Stomach (tissue), 8 donors: ENCODE measurements at regions not wholly inside any gene's neighbourhood (a gene's known extent, or its start where the extent isn't known, plus 50 kb on each side); places are given as distances from the start of the nearest gene placed in this dataset.

Source experiments
- DNase-seq, 2 donors: peaks; one replicate each; pipeline versions ENCODE4 v3.0.0 to v3.0.0-alpha.2; 2013 to 2019
- H3K27ac ChIP-seq, 5 donors: fragments of 200-600 bp in 4 of 5; sonication (generic) in 4 of 5; one replicate each; pipeline ENCODE4 v1.5.1; 2013 to 2019; ENCODE audit warnings: mild to moderate bottlenecking in 1 of 5, moderate library complexity in 1 of 5
- H3K27me3 ChIP-seq, 3 donors: fragments of 200-600 bp; sonication (generic); one replicate each; pipeline ENCODE4 v1.5.1; 2017 to 2019; ENCODE audit warnings: mixed run types in 1 of 3
- H3K36me3 ChIP-seq, 4 donors: fragments of 200-600 bp; sonication (generic); 1 replicate in 3 of 4; 2 replicates in 1 of 4; pipeline ENCODE4 v1.5.1; 2016 to 2019
- H3K4me1 ChIP-seq, 4 donors: fragments of 200-600 bp; sonication (generic); one replicate each; pipeline ENCODE4 v1.5.1; 2016 to 2019
- H3K4me3 ChIP-seq, 4 donors: fragments of 200-600 bp; sonication (generic) in 3 of 4; one replicate each; pipeline ENCODE4 v1.5.1; 2016 to 2019; ENCODE audit warnings: mild to moderate bottlenecking in 1 of 4
- H3K9me3 ChIP-seq, 4 donors: fragments of 200-600 bp; sonication (generic); one replicate each; pipeline ENCODE4 v1.5.1; 2016 to 2019
- EP300 ChIP-seq: sonication (generic); formaldehyde crosslinking; IDR thresholded peaks from one replicate; pipeline ENCODE4 v1.6.1; 2017; ENCODE audit warnings: antibody characterized with exemption
- POLR2A ChIP-seq, 4 donors: fragments of 450-650 bp; IDR thresholded peaks; one replicate each; pipeline ENCODE4 v1.6.1; 2016; ENCODE audit warnings: antibody characterized with exemption in 4 of 4, control low read depth in 2 of 4, mild to moderate bottlenecking in 1 of 4, moderate library complexity in 1 of 4
- POLR2AphosphoS5 ChIP-seq, 3 donors: sonication (generic); formaldehyde crosslinking; IDR thresholded peaks; one replicate each; pipeline ENCODE4 v1.6.1; 2016; ENCODE audit warnings: antibody characterized with exemption in 3 of 3
- WGBS, 5 donors: extraction: QIAGEN DNeasy Blood & Tissue Kit in 3 of 5; methylation state at CpG; one replicate each; pipeline versions ENCODE4 v1.1.5 to v1.1.7; 2013 to 2018; 5-methylcytosine and 5-hydroxymethylcytosine counted together
- intact Hi-C: fragments of 100-400 bp; cut with DNase I; formaldehyde crosslinking; loops from one replicate; pipeline ENCODE4 v1.15.1; 2023; ENCODE audit warnings: low total_unique reads
- TF ChIP-seq, protein P1 (sequence below), 7 experiments: fragments of 450-650 bp in 4 of 7; fragments of 200-600 bp in 3 of 7; sonication (generic) in 3 of 7; IDR thresholded peaks; one replicate each; pipeline ENCODE4 v1.5.1; 2016 to 2019; ENCODE audit warnings: antibody characterized with exemption in 7 of 7, control low read depth in 2 of 7, mild to moderate bottlenecking in 1 of 7
- donor health status: healthy with polysubstance abuse.
- donor health status: Bipolar disorder and iron deficiency.
- donor health status: healthy.

DNA sequence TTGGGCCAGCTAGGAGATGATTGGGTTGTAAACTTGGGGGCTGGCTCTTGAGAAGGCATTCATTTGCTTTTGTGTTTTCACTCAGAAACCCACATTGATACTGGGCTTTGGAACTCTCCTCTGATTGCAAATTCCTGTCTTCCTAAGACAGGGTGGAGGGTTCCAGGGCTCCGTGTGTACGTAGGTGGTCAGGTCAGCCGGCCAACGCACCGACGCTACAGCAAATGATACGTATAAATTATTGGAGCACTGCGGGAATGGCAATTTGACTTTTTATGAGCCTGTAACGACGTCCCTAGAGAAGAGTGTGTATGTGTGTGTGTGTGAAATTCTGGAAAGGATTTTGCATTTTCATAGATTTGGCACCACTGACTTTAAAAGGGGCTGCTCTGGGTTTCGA lies 236.9 kb downstream of the SHOX start:
- Histone ChIP-seq H3K4me1 (no peaks in the 10 kb centered on the region), H3K4me3 (no peak overlapping the region), H3K27ac (no peak overlapping the region), H3K9me3 (peaks cover 0 to 51% (median 3%) of the 10 kb centered on the region in 4 donors), H3K27me3 (no peaks in the 10 kb centered on the region), H3K36me3 (no peaks in the 10 kb centered on the region)
- TF ChIP-seq, protein P1, sequence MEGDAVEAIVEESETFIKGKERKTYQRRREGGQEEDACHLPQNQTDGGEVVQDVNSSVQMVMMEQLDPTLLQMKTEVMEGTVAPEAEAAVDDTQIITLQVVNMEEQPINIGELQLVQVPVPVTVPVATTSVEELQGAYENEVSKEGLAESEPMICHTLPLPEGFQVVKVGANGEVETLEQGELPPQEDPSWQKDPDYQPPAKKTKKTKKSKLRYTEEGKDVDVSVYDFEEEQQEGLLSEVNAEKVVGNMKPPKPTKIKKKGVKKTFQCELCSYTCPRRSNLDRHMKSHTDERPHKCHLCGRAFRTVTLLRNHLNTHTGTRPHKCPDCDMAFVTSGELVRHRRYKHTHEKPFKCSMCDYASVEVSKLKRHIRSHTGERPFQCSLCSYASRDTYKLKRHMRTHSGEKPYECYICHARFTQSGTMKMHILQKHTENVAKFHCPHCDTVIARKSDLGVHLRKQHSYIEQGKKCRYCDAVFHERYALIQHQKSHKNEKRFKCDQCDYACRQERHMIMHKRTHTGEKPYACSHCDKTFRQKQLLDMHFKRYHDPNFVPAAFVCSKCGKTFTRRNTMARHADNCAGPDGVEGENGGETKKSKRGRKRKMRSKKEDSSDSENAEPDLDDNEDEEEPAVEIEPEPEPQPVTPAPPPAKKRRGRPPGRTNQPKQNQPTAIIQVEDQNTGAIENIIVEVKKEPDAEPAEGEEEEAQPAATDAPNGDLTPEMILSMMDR (IDR thresholded peaks at IDR 0.05), result no peak
- no peak for TF ChIP-seq POLR2AphosphoS5 (IDR thresholded peaks at IDR 0.05)
- TF ChIP-seq POLR2A (IDR thresholded peaks at IDR 0.05), result no peak
- TF ChIP-seq EP300, result no peak
- WGBS, 5 donors, result 73 to 83% (median 79%) methylated on average over 11 of the region's 11 CpGs
- intact Hi-C loops, result no loop called here
- DNase-seq, result no peak

DNA sequence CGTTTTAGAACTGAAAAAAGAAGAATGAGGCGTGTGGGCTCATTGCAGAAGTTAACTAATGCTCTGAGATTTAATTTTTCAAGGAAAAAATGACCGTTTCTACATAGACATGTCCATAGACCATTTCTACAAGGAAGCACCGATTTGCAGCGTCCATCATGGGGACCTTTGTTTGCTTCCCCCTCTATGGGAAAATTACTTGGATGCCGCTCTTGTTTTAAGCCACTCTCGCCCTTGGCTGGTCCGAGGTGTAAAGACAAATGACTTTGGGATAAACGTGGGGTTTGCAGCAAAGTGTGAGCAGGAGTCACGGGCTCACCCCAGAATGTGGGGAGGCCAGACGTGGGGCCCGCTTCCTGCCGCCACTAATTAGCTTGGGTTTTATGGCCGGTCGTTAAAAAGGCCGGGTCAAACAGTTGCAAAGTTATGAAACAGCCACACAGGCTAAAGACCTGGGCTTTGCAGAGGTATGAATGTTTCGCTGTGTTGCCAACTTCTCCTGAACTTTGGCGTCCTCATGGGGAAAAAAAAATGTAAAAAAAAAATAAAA lies 235.9 kb downstream of the SHOX start:
- 44 to 63% (median 58%) methylated on average over 18 of the region's 18 CpGs for WGBS, 5 donors
- Histone ChIP-seq H3K4me1 (no peaks in the 10 kb centered on the region), H3K27ac (no peak overlapping the region), H3K36me3 (no peaks in the 10 kb centered on the region), H3K4me3 (no peak overlapping the region), H3K9me3 (peaks cover 0 to 49% (median 3%) of the 10 kb centered on the region in 4 donors), H3K27me3 (no peaks in the 10 kb centered on the region)
- no peak for TF ChIP-seq EP300
- TF ChIP-seq POLR2A (IDR thresholded peaks at IDR 0.05), result no peak
- TF ChIP-seq POLR2AphosphoS5 (IDR thresholded peaks at IDR 0.05), result no peak
- TF ChIP-seq, protein P1 (IDR thresholded peaks at IDR 0.05), result no peak
- intact Hi-C loops, result no loop called here
- DNase-seq, result no peak

DNA sequence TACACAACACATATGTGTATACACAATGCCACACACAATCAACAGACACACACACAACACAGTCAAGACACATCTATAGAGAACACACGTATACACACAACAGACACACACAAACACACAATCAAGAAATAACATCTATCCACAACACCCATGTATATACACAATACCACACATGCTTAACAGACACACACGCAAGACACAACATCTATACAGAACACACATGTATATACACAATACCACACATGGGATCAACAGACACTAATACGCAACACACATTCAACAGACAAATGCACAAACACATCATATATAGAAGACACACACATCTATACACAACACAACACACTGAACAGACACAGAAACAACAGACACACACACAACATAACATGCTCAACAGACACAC lies 234.8 kb downstream of the SHOX start:
- no peak for TF ChIP-seq POLR2AphosphoS5 (IDR thresholded peaks at IDR 0.05)
- H3K27ac ChIP-seq, result no peak overlapping the region
- intact Hi-C loops, result no loop called here
- no peak for DNase-seq
- no peaks in the 10 kb centered on the region for H3K27me3 ChIP-seq
- H3K9me3 ChIP-seq, result peaks cover 0 to 52% (median 3%) of the 10 kb centered on the region in 4 donors
- 65 to 96% (median 78%) methylated on average over 3 of the region's 3 CpGs for WGBS, 5 donors
- H3K36me3 ChIP-seq, result no peaks in the 10 kb centered on the region
- no peak overlapping the region for H3K4me3 ChIP-seq
- H3K4me1 ChIP-seq, result no peaks in the 10 kb centered on the region

DNA sequence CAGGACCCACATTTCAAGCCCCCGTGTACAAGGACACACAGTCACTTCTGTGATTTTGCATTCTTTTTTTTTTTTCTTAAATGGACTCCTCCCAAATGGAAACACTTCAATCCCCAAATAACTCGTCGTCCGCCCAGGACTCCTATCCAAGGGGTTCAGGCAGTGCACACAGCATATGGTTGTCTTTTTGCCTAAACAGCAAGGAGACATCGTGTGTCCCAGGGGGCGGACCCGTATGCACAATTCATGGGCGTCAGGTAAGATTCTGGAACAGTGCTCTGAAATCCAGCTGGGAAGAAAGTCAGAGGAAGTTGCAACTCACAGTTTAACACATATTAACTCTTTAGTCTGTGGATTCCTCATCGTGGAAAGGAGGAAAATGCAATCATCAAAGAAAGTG lies 231.3 kb downstream of the SHOX start:
- Histone ChIP-seq H3K27me3 (no peaks in the 10 kb centered on the region), H3K27ac (no peak overlapping the region), H3K36me3 (no peaks in the 10 kb centered on the region), H3K9me3 (peaks cover 0 to 62% (median 9%) of the 10 kb centered on the region in 4 donors), H3K4me3 (no peak overlapping the region), H3K4me1 (no peaks in the 10 kb centered on the region)
- no peak for DNase-seq
- no peak for TF ChIP-seq POLR2A (IDR thresholded peaks at IDR 0.05)
- TF ChIP-seq POLR2AphosphoS5 (IDR thresholded peaks at IDR 0.05), result no peak
- TF ChIP-seq, protein P1 (IDR thresholded peaks at IDR 0.05), result no peak
- TF ChIP-seq EP300, result no peak
- 52 to 68% (median 64%) methylated on average over 9 of the region's 9 CpGs for WGBS, 5 donors
- intact Hi-C loops, result no loop called here

DNA sequence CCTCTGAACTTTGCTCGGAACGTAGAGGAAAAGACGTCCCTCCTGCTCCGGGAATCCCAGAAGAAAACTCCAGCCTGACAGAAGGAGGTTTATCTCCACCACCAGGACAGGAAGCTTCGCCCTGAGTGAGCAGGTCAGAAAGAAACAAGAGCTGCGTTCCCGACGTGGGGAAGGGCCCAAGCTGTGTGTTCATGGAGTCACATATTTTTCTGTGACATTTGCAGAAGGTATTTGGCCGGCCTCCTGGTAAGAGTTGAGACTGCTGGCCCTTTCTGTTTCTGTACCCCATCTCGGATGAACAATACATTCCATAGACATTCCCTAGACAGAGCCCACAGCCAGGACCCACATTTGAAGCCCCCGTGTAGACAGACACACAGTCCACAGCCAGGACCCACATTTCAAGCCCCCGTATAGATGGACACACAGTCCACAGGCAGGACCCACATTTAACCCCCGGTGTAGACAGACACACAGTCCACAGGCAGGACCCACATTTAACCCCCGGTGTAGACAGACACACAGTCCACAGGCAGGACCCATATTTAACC lies 230.8 kb downstream of the SHOX start:
- Histone ChIP-seq H3K27me3 (no peaks in the 10 kb centered on the region), H3K9me3 (peaks cover 0 to 65% (median 9%) of the 10 kb centered on the region in 4 donors), H3K4me1 (no peaks in the 10 kb centered on the region), H3K27ac (no peak overlapping the region), H3K36me3 (no peaks in the 10 kb centered on the region), H3K4me3 (no peak overlapping the region)
- TF ChIP-seq POLR2A (IDR thresholded peaks at IDR 0.05) (no peak), EP300 (no peak), POLR2AphosphoS5 (IDR thresholded peaks at IDR 0.05) (no peak)
- TF ChIP-seq, protein P1 (IDR thresholded peaks at IDR 0.05), result no peak
- intact Hi-C loops, result no loop called here
- DNase-seq, result no peak
- 63 to 77% (median 72%) methylated on average over 14 of the region's 14 CpGs for whole genome bisulfite sequencing, 5 donors
